Endodermal cell (in vitro differentiated cells): ENCODE measurements at regions not wholly inside any gene's neighbourhood (a gene's known extent, or its start where the extent isn't known, plus 50 kb on each side); places are given as distances from the start of the nearest gene placed in this dataset.

ENCODE experiments used
- DNase-seq: peaks from one replicate; pipeline ENCODE4 v3.0.0-alpha.2; 2017
- H3K27ac ChIP-seq: 2 replicates; pipeline ENCODE4 v1.5.1; 2013; ENCODE audit warnings: mild to moderate bottlenecking, low read depth, low read length, moderate library complexity
- H3K27me3 ChIP-seq: 2 replicates; pipeline ENCODE4 v1.6.1; 2013; ENCODE audit warnings: mild to moderate bottlenecking, low read length, moderate library complexity; ENCODE audit not compliant: insufficient read depth, control insufficient read depth, poor library complexity, severe bottlenecking
- H3K36me3 ChIP-seq: 2 replicates; pipeline ENCODE4 v1.7.0; 2013; ENCODE audit warnings: mild to moderate bottlenecking, low read length, moderate library complexity; ENCODE audit not compliant: control insufficient read depth, insufficient read depth
- H3K4me1 ChIP-seq: one replicate; pipeline ENCODE4 v1.7.0; 2013; ENCODE audit warnings: low read length; ENCODE audit not compliant: control insufficient read depth, insufficient read depth
- H3K4me3 ChIP-seq: 2 replicates; pipeline ENCODE4 v1.5.1; 2013; ENCODE audit warnings: mild to moderate bottlenecking, low read length, moderate library complexity
- H3K9ac ChIP-seq: 2 replicates; pipeline ENCODE4 v1.6.1; 2013; ENCODE audit warnings: mild to moderate bottlenecking, low read length, moderate library complexity; ENCODE audit not compliant: poor library complexity, severe bottlenecking; ENCODE audit errors: extremely low read depth
- H3K9me3 ChIP-seq: 2 replicates; pipeline ENCODE4 v1.6.1; 2013; ENCODE audit warnings: mild to moderate bottlenecking, low read length, moderate library complexity; ENCODE audit not compliant: control insufficient read depth
- H3K27ac Mint-ChIP-seq: 2 replicates; pipeline ENCODE4 v1.8.0; 2020; ENCODE audit warnings: mixed read lengths
- H3K27me3 Mint-ChIP-seq: 2 replicates; pipeline ENCODE4 v1.8.0; 2021; ENCODE audit warnings: mild to moderate bottlenecking, mixed read lengths; ENCODE audit not compliant: insufficient read depth
- H3K36me3 Mint-ChIP-seq: 2 replicates; pipeline ENCODE4 v1.8.0; 2020; ENCODE audit warnings: low read depth, mixed read lengths
- H3K4me1 Mint-ChIP-seq: 2 replicates; pipeline ENCODE4 v1.8.0; 2020; ENCODE audit warnings: mixed read lengths
- H3K4me3 Mint-ChIP-seq: 2 replicates; pipeline ENCODE4 v1.8.0; 2020; ENCODE audit warnings: mild to moderate bottlenecking, moderate library complexity, mixed read lengths
- H3K9me3 Mint-ChIP-seq: 2 replicates; pipeline ENCODE4 v1.8.0; 2020; ENCODE audit warnings: mild to moderate bottlenecking, mixed read lengths
- WGBS, 2 experiments: methylation state at CpG; one replicate each; pipeline versions ENCODE4 v1.1.5 to v1.1.7; 2013; ENCODE audit warnings: missing lambda C conversion rate in 2 of 2, mixed read lengths in 1 of 2; ENCODE audit not compliant: insufficient coverage in 1 of 2, insufficient read length in 1 of 2; 5-methylcytosine and 5-hydroxymethylcytosine counted together
- TF ChIP-seq, protein P1 (sequence below): fragments of 200-600 bp; sonication (generic); conservative IDR thresholded peaks from 2 replicates; pipeline ENCODE4 v1.5.0; 2021; ENCODE audit warnings: antibody characterized with exemption, mild to moderate bottlenecking

DNA sequence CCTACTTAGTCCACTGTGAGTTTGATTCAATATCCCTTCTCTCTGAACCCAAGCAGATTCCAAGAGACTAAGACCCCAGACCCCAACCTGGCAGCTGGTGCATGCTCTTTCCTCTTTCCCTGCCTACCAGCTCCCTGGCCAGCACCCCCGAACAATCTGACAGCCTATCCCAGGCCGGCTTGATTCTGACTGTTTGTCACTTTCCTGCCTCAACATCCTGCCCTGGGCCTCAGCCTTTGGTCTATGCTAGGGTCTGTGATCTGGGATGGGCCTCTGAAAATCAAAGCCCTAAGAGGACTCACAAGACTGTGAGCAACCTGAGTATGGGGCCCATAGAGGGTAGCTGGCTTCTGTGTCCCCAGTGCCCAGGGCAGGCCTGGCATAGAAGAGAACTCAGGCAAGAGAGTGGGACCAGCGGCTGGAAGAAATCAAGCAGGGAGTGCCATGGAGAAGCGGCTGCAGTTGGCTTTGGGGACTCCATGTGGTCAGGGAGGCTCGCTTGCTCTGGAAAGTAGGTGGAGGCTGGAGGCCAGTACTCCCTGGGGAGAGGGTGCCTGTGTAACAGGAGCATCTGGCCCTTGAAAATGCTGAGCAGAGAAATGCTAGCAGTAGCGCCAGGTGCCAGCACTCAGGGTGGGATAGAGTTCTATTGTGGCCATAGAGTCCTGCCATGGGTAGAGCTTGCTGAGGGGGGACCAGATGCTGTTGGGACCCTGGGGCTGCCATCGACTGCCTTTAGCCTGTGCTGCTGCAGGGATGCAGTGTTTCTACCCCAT is 343.9 kb downstream of the DYSF start:
- H3K36me3 ChIP-seq: no peaks in the 10 kb centered on the region
- Mint-ChIP-seq H3K27ac (no peak overlapping the region), H3K36me3 (no peaks in the 10 kb centered on the region), H3K4me1 (peaks cover 9% of the 10 kb centered on the region), H3K4me3 (no peak overlapping the region), H3K9me3 (no peaks in the 10 kb centered on the region), H3K27me3 (no peaks in the 10 kb centered on the region)
- no peak overlapping the region for H3K9ac ChIP-seq
- no peaks in the 10 kb centered on the region for H3K4me1 ChIP-seq
- H3K27me3 ChIP-seq: no peaks in the 10 kb centered on the region
- peak; percentile 36 for DNase-seq
- H3K9me3 ChIP-seq: no peaks in the 10 kb centered on the region
- TF ChIP-seq, protein P1, sequence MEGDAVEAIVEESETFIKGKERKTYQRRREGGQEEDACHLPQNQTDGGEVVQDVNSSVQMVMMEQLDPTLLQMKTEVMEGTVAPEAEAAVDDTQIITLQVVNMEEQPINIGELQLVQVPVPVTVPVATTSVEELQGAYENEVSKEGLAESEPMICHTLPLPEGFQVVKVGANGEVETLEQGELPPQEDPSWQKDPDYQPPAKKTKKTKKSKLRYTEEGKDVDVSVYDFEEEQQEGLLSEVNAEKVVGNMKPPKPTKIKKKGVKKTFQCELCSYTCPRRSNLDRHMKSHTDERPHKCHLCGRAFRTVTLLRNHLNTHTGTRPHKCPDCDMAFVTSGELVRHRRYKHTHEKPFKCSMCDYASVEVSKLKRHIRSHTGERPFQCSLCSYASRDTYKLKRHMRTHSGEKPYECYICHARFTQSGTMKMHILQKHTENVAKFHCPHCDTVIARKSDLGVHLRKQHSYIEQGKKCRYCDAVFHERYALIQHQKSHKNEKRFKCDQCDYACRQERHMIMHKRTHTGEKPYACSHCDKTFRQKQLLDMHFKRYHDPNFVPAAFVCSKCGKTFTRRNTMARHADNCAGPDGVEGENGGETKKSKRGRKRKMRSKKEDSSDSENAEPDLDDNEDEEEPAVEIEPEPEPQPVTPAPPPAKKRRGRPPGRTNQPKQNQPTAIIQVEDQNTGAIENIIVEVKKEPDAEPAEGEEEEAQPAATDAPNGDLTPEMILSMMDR: no peak
- H3K27ac ChIP-seq: no peak overlapping the region
- WGBS, 2 experiments: 95 to 100% methylated on average over 2 to 7 of the region's 7 CpGs
- H3K4me3 ChIP-seq: no peak overlapping the region

DNA sequence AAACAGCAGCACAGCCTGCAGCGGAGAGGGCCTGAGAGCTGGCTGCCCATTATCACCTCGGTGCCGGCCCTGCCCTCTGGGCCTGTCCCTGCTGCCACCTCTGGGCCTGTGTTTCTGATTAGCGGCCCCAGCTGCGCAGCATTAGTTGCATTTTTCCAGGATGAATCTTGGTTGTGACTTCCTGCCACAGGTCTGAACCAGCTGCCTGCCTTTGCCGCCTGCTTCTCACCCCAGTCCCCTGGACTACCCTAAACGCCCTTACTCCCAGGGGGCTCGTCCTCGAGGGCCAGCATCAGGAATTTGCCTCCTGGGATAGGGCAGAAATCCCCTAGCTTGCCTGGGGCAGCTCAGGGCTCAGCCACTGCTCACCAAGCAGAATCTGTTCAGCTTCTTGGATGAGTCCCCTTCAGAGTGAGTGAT is 342.8 kb downstream of the DYSF start:
- Mint-ChIP-seq H3K9me3 (no peaks in the 10 kb centered on the region), H3K4me1 (peaks cover 9% of the 10 kb centered on the region), H3K4me3 (no peak overlapping the region), H3K36me3 (no peaks in the 10 kb centered on the region), H3K27ac (no peak overlapping the region), H3K27me3 (no peaks in the 10 kb centered on the region)
- TF ChIP-seq, protein P1: no peak
- WGBS, 2 experiments: 68 to 72% methylated on average over 9 of the region's 9 CpGs
- no peak overlapping the region for H3K27ac ChIP-seq
- peak; percentile 81 for DNase-seq
- no peaks in the 10 kb centered on the region for H3K4me1 ChIP-seq
- H3K36me3 ChIP-seq: no peaks in the 10 kb centered on the region
- no peaks in the 10 kb centered on the region for H3K27me3 ChIP-seq
- no peak overlapping the region for H3K9ac ChIP-seq
- no peak overlapping the region for H3K4me3 ChIP-seq
- H3K9me3 ChIP-seq: no peaks in the 10 kb centered on the region

DNA sequence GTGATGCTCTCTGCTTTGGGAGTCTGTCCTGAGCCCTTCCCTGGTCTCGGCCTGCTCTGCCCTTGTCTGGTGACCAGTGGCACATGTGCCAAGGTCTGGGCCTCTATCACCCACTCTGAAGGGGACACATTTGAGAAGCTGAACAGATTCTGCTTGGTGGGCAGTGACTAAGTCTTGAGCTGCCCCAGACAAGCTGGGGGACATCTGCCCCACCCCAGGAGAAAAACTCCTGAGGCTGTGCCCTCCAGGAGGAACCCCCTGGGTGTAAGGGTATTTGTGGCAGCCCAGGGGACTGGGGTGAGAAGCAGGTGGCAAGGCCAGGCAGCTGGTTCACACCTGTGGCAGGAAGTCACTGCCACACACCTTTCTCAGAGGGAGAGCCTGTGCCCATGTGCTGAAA is 342.1 kb downstream of the DYSF start:
- 84 to 100% methylated on average over 1 of the region's 1 CpG for WGBS, 2 experiments
- H3K4me3 Mint-ChIP-seq: no peak overlapping the region
- DNase-seq: no peak
- Histone ChIP-seq H3K36me3 (no peaks in the 10 kb centered on the region), H3K9ac (no peak overlapping the region), H3K27ac (no peak overlapping the region), H3K27me3 (no peaks in the 10 kb centered on the region), H3K4me3 (no peak overlapping the region), H3K9me3 (no peaks in the 10 kb centered on the region), H3K4me1 (no peaks in the 10 kb centered on the region)
- TF ChIP-seq, protein P1: no peak
- no peaks in the 10 kb centered on the region for H3K27me3 Mint-ChIP-seq
- H3K36me3 Mint-ChIP-seq: no peaks in the 10 kb centered on the region
- H3K4me1 Mint-ChIP-seq: peaks cover 9% of the 10 kb centered on the region
- H3K27ac Mint-ChIP-seq: no peak overlapping the region
- no peaks in the 10 kb centered on the region for H3K9me3 Mint-ChIP-seq
